EL (cell line): ENCODE measurements at regions not wholly inside any gene's neighbourhood (a gene's known extent, or its start where the extent isn't known, plus 50 kb on each side); places are given as distances from the start of the nearest gene placed in this dataset.
"Not testable (repeated sequence)": the region's sequence is repeated elsewhere in the genome, so short reads cannot be mapped to it uniquely, and the experiment has no call there.

Experiments
- DNase-seq: peaks from one replicate; pipeline ENCODE4 v3.0.0-alpha.2; 2016

DNA sequence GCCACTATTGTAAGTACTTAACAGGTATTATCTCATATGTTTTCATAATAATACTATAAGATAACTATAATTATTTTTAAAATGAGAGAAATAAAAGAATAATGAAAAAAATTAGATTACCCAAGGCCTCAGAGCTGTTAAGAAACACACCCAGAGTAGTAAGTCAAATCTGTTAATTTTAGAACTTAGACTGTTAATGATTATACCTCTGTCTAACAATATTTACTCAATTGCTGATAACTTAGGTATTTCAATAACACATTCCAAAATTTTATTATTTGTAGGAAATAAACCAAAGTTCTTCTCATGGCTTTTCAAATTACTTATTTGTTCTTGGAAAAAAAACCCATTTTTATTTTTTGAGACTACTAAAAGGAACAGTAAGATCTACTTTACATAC, 227.5 kb upstream of the KCNH7 start:
- no peak for DNase-seq

DNA sequence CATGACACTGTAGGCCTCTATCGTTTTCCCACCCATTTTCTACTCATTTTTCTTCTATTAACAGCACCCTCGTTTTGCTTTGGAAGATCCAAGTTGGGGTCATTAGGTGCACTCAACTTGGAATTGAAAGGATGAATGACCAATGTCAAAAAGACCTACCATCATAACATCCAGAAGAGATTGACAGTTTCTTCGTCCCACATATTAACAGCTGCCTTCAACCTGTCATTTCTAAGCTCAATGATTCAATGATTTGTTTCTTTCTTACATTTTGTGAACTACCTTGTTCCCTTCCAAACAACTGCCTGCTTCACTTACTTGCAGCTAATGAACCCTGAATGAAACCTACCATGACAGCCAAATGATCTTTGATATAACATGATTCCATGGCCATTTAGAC, 224.0 kb upstream of the KCNH7 start:
- no peak for DNase-seq

DNA sequence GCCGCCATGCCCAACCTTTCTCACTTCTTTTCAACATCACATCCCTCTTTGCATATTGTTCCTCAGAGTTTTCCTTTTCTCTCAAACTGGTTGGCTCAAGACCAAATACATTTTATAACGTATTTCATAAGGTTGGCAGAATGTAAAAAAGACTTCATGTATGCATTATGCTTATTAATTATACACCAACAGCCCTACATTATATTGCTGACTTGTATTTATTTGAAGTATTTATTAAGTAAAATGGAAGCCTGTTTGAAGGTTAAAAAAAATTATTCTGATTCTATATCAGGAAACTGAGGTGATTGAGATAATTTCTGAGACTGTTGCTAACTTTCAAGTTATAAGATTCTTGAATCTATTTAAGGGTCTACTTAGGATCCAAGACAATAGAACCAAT, 208.0 kb upstream of the KCNH7 start:
- no peak for DNase-seq

DNA sequence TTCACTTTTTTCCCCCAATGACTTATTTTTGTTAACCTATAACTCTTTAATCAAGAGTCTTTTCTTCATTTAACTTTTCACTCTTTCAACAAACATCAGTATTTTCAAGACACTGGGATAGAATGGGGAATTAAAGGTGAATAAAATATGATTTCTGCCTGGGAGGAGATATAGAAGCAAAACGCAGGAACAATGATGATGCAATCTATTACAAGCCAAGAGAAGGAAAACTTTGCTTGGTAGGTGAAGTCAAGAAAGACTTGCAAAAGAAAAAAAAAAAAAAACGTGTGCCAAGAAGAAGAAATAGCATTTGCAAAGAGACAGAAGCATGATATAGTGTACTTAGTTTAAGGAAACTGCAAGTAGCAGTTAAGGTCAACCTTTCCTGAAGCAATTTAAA, 207.3 kb upstream of the KCNH7 start:
- no peak for DNase-seq

DNA sequence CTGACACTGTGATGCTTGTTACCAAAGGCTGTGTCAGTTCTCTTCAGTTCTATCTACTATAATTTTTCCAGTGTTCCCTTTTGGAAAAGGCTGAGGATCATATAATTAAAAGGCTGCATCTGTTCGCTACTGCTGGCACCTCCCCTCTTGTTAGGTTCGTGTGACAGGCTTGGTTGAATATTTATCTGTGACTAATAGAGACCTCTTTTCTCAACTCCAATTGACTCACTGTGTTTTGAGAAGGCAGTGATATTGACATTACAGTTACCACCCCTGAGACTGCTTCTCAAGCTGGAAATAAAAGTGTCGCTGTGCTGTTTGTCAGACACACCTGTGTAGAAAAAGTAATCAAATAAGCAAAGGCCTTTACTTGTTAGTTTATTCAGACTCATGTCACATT, 205.5 kb upstream of the KCNH7 start:
- DNase-seq, result no peak

DNA sequence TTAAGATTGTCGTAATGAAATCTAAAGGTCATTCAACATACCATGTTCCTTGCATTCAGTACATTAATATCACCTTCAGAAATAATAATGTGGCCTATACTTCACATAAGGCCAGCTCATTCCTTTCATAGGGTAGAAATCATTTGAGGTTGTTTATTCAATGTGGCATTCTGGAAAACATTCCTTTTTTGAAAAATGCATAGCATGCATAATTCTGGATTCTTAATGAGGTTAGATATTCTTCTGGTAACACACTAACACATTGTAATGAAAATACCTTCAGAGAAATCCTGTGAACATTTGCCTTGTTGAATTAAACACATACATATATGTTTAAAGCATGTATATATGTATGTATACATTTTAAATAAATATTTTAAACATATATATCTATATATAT, 204.6 kb upstream of the KCNH7 start:
- no peak for DNase-seq

DNA sequence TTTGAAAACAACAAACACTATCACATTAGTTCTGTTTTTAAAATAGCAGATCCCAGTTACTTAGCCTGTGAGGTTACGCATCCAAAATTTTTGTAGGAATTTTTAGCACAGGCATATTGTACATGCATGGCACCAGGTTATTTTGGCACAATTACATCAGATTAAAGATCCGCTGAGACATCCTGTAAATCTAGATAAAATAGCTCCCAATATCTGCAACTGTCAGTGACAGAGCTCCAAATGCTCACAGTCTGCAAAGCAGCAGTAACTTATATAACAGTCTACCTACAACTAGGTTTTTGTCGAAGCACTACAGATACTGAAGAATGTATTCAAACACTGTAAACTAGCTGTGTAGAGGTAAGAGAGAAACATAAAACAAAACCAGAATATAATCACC, 200.7 kb upstream of the KCNH7 start:
- no peak for DNase-seq

DNA sequence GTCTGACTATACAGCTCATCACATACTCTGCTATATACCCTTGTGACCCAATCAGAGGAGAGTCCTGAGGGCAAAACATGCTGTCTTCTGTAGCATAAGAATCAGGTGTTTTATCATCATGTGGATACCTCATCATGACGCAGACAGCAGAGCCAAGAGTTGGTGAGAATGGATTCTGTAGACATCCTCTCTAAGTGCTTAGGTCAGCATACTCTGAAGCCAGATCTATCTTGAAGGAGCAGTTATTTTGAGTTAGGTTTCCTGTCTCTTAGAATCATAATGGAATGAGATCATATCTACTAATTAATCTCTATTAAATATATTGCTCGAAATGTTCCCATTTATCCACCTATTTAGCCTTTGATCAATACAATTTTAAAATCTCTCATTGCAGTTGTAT, 190.2 kb upstream of the KCNH7 start:
- no peak for DNase-seq

DNA sequence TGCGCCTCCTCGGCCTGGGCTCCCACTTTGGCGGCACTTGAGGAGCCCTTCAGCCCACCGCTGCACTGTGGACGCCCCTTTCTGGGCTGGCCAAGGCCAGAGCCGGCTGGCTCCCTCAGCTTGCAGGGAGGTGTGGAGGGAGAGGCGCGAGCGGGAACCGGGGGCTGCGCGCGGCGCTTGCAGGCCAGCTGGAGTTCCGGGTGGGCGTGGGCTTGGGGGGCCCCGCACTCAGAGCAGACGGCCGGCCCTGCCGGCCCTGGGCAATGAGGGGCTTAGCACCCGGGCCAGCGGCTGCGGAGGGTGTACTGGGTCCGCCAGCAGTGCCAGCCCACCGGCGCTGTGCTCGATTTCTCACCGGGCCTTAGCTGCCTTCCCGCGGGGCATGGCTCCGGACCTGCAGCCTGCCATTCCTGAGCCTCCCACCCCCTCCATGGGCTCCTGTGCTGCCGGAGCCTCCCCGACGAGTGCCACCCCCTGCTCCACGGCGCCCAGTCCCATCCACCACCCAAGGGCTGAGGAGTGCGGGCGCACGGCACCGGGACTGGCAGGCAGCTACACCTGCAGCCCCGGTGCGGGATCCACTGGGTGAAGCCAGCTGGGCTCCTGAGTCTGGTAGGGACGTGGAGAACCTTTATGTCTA, 187.7 kb upstream of the KCNH7 start:
- not testable (repeated sequence) for DNase-seq

DNA sequence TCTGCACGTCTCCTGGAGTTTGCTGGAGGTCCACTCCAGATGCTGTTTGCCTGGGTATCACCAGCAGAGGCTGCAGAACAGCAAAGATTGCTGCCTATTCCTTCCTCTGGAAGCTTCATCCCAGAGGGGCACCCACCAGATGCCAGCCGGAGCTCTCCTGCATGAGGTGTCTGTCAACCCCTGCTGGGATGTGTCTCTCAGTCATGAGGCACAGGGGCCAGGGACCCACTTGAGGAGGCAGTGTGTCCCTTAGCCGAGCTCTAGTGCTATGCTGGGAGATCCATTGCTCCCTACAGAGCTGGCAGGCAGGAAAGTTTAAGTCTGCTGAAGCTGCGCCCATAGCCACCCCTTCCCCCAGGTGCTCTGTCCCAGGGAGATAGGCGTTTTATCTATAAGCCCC, 178.3 kb upstream of the KCNH7 start:
- DNase-seq, result not testable (repeated sequence)

DNA sequence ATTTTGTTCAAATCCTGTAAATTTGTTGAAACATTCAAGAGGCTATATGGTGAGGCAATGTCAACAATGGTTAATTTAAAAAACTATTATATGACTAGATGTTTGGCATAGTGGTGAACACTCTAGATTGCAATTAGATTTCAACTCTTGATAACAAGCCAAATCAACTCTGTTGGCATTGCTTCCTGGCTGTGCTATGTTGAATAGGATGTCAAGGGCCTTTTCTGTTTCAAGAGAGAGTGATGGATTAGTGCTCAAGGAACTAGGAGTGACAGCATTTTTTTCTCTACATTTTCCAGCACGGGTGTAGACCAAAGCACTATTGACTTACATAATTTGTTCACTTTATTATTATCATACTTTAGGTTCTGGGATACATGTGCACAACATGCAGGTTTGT, 172.4 kb upstream of the KCNH7 start:
- DNase-seq, result no peak

DNA sequence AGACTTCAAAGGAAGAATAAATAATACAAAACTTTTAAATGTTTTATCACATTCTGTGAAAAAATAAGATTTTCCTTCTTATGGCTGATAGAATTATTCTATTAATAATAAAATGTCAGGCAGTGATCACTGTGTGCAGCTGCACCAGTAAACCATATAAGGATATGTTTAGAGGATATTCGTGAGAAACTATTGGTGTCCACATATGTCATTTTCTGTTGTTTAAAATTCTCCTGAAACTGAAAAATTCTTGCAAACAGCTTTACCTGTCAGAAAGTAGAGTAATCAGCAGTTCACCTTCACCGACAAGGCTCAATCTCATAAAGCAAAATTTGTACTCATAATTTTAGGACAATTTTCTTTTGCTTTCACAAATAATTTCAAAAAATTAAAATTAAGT, 170.1 kb upstream of the KCNH7 start:
- DNase-seq, result no peak

DNA sequence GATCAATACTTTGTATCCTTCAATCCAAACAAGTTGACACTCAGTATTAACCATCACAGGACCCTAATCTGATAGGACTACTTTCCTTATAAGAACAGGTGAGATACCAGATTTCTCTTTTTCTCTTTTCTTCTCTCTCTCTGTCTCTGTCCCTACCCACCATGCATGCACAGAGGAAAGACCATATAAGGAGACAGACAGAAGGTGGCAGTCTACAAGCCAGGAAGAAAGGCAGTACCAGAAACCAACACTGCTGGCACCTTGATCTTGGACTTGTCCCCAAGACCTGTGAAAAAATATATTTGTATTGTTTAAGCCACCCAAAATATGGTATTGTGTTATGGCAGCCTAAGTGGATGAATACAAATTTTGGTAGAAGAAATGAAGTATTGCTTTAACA, 156.2 kb upstream of the KCNH7 start:
- DNase-seq, result no peak

DNA sequence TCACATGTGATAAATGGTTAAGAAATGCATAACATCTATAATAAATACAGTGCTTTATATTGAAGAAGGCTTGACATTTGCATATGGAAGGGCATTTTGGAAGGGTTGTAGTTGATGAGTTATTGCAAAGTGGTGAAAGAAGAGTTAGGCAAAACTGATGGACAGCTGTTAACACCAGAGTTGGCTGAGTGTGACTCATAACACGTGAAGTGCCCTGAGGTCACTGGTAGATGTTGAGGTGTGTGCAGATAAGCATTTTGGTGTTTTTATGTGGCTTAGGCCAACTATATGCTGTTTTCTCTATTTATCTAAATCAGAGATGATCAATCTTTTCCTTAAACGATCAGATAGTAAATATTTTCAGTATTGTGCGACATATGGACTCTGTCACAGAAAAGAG, 154.3 kb upstream of the KCNH7 start:
- no peak for DNase-seq

DNA sequence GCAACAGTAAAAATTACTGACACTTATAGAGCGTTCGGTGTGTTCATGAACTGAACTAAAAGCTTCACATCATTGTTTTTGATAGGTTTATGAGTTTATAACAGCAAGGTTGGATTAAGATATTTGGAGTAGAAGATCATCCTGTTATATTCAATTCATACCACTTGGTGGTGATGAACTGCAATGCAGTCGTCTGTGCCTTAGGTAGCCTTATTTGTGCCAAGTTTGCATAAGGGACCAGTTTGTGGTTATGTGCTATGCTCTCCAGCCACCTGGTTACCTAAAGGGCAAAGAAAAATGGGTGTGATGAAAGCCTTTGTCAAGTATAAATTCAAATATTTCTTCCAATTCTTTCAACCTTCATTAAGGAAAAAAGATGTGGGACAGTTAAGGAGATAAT, 150.9 kb upstream of the KCNH7 start:
- DNase-seq, result no peak

DNA sequence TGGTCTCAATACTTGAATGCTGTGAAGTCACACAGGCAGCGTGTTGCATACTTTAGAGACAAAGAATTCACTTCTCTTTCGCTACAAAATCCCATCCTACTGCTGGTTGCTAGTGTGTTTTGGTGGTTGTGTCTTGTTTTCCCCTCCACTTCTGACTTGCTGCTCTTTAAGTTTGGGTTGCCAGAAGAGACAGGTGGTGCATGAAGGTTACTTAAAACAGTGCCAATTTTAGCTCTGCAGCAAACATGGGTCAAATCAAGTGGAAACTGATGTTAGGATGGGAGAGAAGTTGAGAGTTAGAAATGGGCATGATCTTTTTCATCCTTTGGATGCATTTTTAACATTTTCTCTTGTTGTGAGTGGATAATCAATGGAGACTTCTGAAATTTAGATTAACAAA, 136.2 kb upstream of the KCNH7 start:
- DNase-seq, result no peak

DNA sequence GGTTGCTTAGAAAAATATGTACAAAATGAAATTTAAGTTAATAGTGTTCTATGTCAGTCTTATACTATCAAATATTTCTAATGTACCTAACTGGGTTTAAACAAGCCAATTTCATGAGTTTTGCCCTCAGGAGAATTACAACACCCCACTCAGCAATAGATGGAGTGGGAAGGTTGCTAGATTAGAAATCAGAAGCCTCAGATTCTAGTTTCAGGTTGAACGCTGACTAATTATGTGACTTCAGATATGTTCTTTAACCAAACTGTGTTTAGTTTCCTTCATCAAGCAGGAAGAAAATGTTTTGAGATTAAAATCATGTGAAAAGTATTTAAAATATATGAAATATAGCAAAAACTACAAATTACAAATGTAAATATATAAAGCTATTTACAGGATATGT, 133.8 kb upstream of the KCNH7 start:
- DNase-seq, result no peak

DNA sequence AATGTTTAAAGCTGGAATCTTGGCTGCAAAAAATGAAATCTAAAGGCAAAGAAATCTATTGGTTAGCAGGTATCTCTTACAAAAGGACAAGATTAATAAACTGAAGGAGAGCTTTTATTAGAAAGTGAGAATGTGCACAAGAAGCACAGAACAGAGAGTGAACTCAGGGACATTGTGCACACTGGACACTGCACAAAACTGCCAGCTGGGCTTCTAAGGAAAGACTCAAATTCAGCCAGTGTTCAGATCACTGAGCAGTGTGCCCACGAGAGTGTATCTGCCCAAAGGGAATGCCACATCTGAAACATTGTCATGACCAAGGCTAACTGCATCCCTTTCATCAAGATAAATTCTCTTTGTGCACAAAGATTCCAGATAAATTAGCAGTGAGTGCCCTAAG, 129.7 kb upstream of the KCNH7 start:
- no peak for DNase-seq

DNA sequence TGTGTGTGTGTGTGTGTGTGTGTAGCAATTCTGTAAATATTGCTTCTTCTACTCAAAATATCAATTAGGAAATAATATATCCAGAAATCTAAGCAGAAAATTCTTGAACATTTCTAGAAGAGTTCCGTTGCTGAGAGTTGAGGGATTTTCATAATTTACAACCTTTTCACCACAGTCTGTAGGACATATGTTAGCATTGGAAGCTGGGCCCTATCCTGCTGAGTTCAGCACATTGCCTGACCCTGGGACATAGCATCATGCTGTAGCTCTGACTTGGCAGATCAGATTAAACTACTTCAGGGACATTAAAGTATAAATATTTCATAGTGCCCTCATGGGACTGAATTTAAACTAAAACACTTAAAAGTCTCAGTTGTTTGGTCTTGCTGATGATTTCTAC, 129.2 kb upstream of the KCNH7 start:
- DNase-seq, result no peak

DNA sequence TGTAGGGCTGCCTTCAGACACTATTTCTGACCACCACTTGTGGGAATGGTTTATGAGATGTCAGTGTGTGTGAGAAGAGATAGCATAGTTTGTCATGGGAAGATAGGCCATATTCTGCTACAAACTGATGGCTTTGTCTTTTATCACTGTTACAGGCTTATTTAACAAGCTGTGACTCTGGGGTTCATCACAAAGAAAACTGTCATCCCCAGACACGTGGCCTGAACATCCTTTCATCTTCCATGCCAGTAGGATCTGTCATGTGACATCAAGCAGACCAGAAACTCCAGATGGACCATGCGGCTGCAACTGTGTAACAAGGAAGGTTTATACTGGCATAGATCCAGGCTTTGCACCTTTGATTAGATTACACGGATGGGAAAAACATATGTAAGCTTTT, 128.6 kb upstream of the KCNH7 start:
- DNase-seq, result no peak

DNA sequence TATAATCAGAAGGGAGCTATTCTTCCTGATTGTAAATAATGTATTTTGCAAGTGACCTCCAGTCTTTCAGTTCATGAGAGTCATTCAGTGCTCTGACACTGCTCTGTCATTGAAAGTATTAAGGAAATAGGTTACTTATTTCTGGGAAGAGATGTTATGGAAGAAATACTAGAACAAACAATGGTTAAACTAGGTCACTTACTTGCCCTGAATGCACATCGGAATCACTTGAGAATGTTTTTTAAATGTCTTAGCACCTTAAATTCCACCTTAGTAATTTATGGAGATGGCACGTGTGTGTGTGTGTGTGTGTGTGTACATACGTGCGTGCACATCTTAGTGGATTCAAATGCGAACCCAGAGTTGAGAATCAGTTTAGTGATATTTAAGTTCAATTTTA, 126.6 kb upstream of the KCNH7 start:
- no peak for DNase-seq

DNA sequence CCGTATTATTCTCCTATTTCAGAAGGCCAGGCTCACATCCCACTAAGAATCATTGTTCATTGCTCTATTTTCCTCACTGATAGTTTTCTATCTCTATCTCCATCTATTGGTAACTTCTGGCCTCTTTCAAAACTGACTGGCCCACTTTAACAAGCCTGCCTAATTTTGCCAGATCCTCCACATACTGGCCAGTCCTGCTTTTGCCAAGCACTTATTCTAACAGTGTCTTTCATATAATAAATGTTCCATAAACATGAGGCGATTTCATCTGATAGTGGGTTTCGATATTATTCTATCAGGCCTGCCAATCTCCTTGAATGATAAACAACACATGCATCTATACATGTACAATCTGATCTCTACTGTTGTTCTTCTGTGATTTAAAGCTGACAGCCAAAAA, 125.9 kb upstream of the KCNH7 start:
- no peak for DNase-seq

DNA sequence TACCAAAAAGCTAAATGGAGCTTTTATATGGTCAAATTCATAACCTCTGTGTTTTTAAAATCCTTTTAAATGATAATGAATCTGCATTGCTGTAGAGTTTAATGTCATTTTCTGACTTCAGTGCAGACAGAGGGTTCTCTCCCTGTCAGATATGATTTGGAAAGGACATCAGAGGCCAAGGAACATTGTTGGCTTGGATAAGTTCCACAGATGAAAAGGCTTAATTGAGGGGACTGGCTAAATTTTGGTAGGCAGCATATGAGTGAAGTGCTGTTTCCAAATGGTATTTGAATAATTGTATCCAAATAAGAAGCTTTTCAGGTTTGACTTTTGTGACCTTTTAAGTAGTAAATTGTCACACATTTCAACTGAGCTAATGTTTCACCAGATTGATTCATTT, 124.6 kb upstream of the KCNH7 start:
- DNase-seq, result no peak

DNA sequence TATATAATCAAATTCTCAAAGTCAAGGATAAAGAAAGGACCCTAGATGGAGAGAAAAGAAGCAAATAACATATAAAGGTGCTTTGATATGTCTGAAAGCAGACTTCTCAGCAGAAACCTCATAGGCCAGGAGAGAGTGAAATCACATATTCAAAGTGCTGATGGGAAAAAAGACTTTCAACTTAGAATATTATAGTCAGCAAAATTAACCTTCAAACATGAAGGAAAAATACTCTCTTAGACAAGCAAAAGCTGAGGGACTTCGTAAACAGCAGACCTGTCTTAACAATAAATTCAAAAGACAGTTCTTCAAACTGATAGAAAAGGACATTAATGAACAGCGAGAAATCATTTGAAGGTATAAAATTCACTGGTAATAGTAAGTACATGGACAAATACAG, 107.2 kb upstream of the KCNH7 start:
- DNase-seq, result no peak

DNA sequence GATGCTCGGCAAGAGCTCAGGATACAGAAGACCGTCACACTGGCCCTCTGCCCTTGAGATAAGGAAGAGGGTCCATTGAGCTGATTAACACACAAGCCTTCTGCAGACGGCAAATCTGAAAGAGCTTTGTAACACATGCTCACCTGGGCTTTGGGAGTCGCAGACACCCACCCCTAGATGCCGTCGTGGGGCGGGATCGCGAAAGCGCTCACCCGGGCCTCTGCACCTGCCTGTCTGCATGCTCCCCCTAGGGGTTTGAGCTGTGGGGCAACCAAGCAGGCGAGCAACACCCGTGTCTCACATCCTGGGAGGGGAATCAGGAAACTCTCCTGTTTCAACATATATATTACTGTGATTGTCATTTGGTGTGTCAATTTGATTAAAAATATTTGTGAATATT, 99.8 kb upstream of the KCNH7 start:
- no peak for DNase-seq

DNA sequence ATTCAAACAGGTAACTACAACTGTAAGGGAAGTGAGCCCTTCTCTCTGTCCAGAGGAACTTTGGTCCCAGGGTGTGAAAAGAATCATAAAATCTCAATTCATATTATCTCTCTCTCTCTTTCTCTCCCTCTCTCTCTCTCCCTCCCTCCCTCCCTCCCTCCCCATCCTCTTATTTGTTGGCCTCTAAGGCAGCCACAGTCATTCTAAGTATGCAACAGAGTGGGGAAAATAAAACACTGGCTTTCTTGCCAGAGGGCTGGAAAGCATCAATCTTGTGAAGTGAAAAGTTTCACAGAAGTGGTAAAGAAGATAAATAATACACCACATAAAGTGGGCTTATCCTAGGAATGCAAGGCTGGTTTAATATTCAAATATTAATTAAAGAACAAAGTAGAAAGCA, 95.6 kb upstream of the KCNH7 start:
- DNase-seq, result no peak
